ENCODE measurements at regions not wholly inside any gene's neighbourhood (a gene's known extent, or its start where the extent isn't known, plus 50 kb on each side); places are given as distances from the start of the nearest gene placed in this dataset.
"Not testable (repeated sequence)": the region's sequence is repeated elsewhere in the genome, so short reads cannot be mapped to it uniquely, and the experiment has no call there.

- DNase-seq (ENCODE audit: low spot score) = no peak
- FAIRE-seq = no peak
These were observed 143.5 kb downstream of the TFPI2 start for GRCh38 chr7:93747019-93747418.

GRCh38 chr7:93739424-93739823, 151.1 kb downstream of the TFPI2 start:
- no peak for FAIRE-seq
- no peak for DNase-seq (ENCODE audit: low spot score)

GRCh38 chr7:93737953-93738352, 152.6 kb downstream of the TFPI2 start:
- DNase-seq (ENCODE audit: low spot score) (no peak), FAIRE-seq (no peak)

GRCh38 chr7:93736668-93737369, 153.7 kb downstream of the TFPI2 start:
- DNase-seq (ENCODE audit: low spot score) (no peak), FAIRE-seq (no peak)

GRCh38 chr7:93728292-93728691, 153.8 kb upstream of the CALCR start:
- FAIRE-seq (peak; percentile 29), DNase-seq (ENCODE audit: low spot score) (peak; percentile 46)

GRCh38 chr7:93725954-93726353, 151.4 kb upstream of the CALCR start:
- FAIRE-seq (no peak), DNase-seq (ENCODE audit: low spot score) (no peak)

- FAIRE-seq (no peak), DNase-seq (ENCODE audit: low spot score) (no peak)
These were observed 149.1 kb upstream of the CALCR start for GRCh38 chr7:93723424-93724124.

GRCh38 chr7:93720106-93720505, 145.6 kb upstream of the CALCR start:
- DNase-seq (ENCODE audit: low spot score) = no peak
- FAIRE-seq = no peak

- DNase-seq (ENCODE audit: low spot score) = peak; percentile 92
These were observed 145.0 kb upstream of the CALCR start for GRCh38 chr7:93719546-93719945.

GRCh38 chr7:93717217-93717900, 142.8 kb upstream of the CALCR start:
- FAIRE-seq = peak; percentile 89
- DNase-seq (ENCODE audit: low spot score) = peak; percentile 75

More at GRCh38 chr7:93719546-93719945, 145.0 kb upstream of the CALCR start:
- FAIRE-seq = peak; percentile 99

GRCh38 chr7:93715234-93715633, 140.7 kb upstream of the CALCR start:
- DNase-seq (ENCODE audit: low spot score) (peak; percentile 57), FAIRE-seq (peak; percentile 48)

- no peak for DNase-seq (ENCODE audit: low spot score)
- FAIRE-seq = no peak
These were observed 137.4 kb upstream of the CALCR start for GRCh38 chr7:93711926-93712325.

- not testable (repeated sequence) for FAIRE-seq; DNase-seq (ENCODE audit: low spot score)
These were observed 133.7 kb upstream of the CALCR start for GRCh38 chr7:93708255-93708654.

GRCh38 chr7:93707249-93707648, 132.7 kb upstream of the CALCR start:
- FAIRE-seq (no peak), DNase-seq (ENCODE audit: low spot score) (no peak)

GRCh38 chr7:93706162-93706561, 131.6 kb upstream of the CALCR start:
- DNase-seq (ENCODE audit: low spot score); FAIRE-seq: not testable (repeated sequence)

- FAIRE-seq (no peak), DNase-seq (ENCODE audit: low spot score) (no peak)
These were observed 129.7 kb upstream of the CALCR start for GRCh38 chr7:93704217-93704616.

GRCh38 chr7:93697901-93698300, 123.4 kb upstream of the CALCR start:
- no peak for DNase-seq (ENCODE audit: low spot score)
- FAIRE-seq = no peak

GRCh38 chr7:93693796-93694195, 119.3 kb upstream of the CALCR start:
- DNase-seq (ENCODE audit: low spot score) (no peak), FAIRE-seq (no peak)

- FAIRE-seq (no peak), DNase-seq (ENCODE audit: low spot score) (no peak)
These were observed 115.5 kb upstream of the CALCR start for GRCh38 chr7:93690021-93690420.

- FAIRE-seq = peak; percentile 25
- no peak for DNase-seq (ENCODE audit: low spot score)
These were observed 103.7 kb upstream of the CALCR start for GRCh38 chr7:93678185-93678584.

- DNase-seq (ENCODE audit: low spot score) (no peak), FAIRE-seq (no peak)
These were observed 89.2 kb upstream of the CALCR start for GRCh38 chr7:93663561-93664299.

GRCh38 chr7:93658163-93658562, 83.6 kb upstream of the CALCR start:
- not testable (repeated sequence) for DNase-seq (ENCODE audit: low spot score)

More at GRCh38 chr7:93658163-93658562, 83.6 kb upstream of the CALCR start:
- FAIRE-seq = not testable (repeated sequence)
